Liver (tissue), 3 donors: ENCODE measurements at regions not wholly inside any gene's neighbourhood (a gene's known extent, or its start where the extent isn't known, plus 50 kb on each side); places are given as distances from the start of the nearest gene placed in this dataset.

Experiments
- CTCF ChIP-seq: fragments of 150-350 bp; IDR thresholded peaks from 2 replicates; pipeline ENCODE4 v1.5.1; 2017; ENCODE audit warnings: improper control_type of control experiment, low read depth, low read length; ENCODE audit not compliant: missing input control
- GABPA ChIP-seq, 2 donors: IDR thresholded peaks in 1 of 2; conservative IDR thresholded peaks in 1 of 2; 2 replicates each; pipeline ENCODE4 v1.6.1; 2016; ENCODE audit warnings: antibody characterized with exemption in 2 of 2, mild to moderate bottlenecking in 1 of 2, moderate library complexity in 1 of 2
- HNF4G ChIP-seq: IDR thresholded peaks from 2 replicates; pipeline ENCODE4 v1.6.1; 2016; ENCODE audit warnings: antibody characterized with exemption
- JUND ChIP-seq, 2 donors: IDR thresholded peaks; 2 replicates each; pipeline ENCODE4 v1.6.1; 2016; ENCODE audit warnings: antibody characterized with exemption in 2 of 2
- NR2F2 ChIP-seq: IDR thresholded peaks from 2 replicates; pipeline ENCODE4 v1.6.1; 2016; ENCODE audit warnings: antibody characterized with exemption
- RAD21 ChIP-seq, 2 donors: IDR thresholded peaks; 2 replicates each; pipeline ENCODE4 v1.6.1; 2016; ENCODE audit warnings: antibody characterized with exemption in 2 of 2, mild to moderate bottlenecking in 2 of 2
- RXRA ChIP-seq, 2 donors: IDR thresholded peaks; 2 replicates each; pipeline ENCODE4 v1.6.1; 2017 to 2018; ENCODE audit warnings: antibody characterized with exemption in 2 of 2, mild to moderate bottlenecking in 1 of 2
- SP1 ChIP-seq: IDR thresholded peaks from 2 replicates; pipeline ENCODE4 v1.6.1; 2018; ENCODE audit warnings: antibody characterized with exemption, mild to moderate bottlenecking
- TAF1 ChIP-seq: conservative IDR thresholded peaks from 2 replicates; pipeline ENCODE4 v1.6.1; 2016; ENCODE audit warnings: antibody characterized with exemption, mild to moderate bottlenecking
- YY1 ChIP-seq: IDR thresholded peaks from 2 replicates; pipeline ENCODE4 v1.6.1; 2016; ENCODE audit warnings: antibody characterized with exemption, mild to moderate bottlenecking
- TF ChIP-seq, protein P1 (sequence below): IDR thresholded peaks from 2 replicates; pipeline ENCODE4 v1.6.1; 2016; ENCODE audit warnings: antibody characterized with exemption
- donor health status: healthy.
- donor health status: healthy.

DNA sequence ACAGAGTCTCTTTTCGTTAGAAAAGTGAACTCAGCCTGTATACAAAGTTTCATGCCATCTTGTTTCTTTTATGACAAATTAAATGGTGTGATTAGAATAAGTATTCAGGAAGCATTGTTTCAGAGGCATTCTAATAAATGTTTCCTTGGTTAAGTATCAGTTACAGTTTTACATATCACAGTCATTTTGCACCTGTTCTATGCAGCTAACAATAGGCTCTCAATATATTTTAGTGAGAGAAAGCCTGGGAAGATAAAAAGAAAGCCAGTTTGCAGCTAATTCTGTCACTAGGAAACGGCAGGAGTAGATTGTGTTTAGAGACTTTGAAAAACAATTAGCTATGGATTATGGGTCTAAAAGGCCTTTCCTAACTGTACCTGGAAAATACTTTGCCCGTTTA lies 252.8 kb downstream of the ZIC1 start:
- TF ChIP-seq CTCF: no peak
- TF ChIP-seq JUND (IDR thresholded peaks at IDR 0.05): no peak
- TF ChIP-seq RAD21 (IDR thresholded peaks at IDR 0.05): no peak
- TF ChIP-seq NR2F2: no peak
- TF ChIP-seq SP1: no peak
- no peak for TF ChIP-seq HNF4G
- no peak for TF ChIP-seq TAF1
- TF ChIP-seq GABPA (IDR thresholded peaks at IDR 0.05 in 1 of 2, conservative IDR thresholded peaks at IDR 0.05 in 1 of 2): no peak
- TF ChIP-seq, protein P1, sequence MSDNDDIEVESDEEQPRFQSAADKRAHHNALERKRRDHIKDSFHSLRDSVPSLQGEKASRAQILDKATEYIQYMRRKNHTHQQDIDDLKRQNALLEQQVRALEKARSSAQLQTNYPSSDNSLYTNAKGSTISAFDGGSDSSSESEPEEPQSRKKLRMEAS: no peak
- TF ChIP-seq YY1: no peak
- no peak for TF ChIP-seq RXRA (IDR thresholded peaks at IDR 0.05)
